ENCODE measurements at regions not wholly inside any gene's neighbourhood (a gene's known extent, or its start where the extent isn't known, plus 50 kb on each side); places are given as distances from the start of the nearest gene placed in this dataset.

DNA sequence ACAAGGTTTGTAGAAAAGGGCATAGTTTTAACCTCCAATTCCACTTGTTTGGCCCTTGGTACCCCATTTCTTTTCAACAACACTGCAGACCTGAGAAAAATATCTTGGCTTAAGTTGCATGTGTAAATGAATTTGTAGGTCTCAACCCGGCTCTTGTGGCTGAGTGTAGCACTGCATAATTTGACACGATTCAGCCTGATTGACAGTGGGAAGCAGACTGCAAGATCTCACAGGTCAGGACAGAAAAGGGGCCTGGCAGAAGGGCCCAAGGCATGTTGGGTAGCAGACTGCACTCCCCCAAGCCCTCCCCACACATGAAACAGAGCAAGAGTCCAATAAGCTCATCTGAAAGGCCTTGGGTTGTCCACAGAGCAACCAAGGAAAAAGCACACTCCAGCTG, 169.7 kb upstream of the SMARCA2 start:
- Histone ChIP-seq H3K4me3 (ENCODE audit: low read depth in 2 of 2, low read length in 1 of 2) (no peak overlapping the region), H3K9ac (no peak overlapping the region), H3K27me3 (ENCODE audit: insufficient read depth) (no peaks in the 10 kb centered on the region), H3K9me2 (no peaks in the 10 kb centered on the region), H3K79me2 (ENCODE audit: insufficient read depth) (no peaks in the 10 kb centered on the region), H3K4me1 (ENCODE audit: control insufficient read depth in 1 of 2, insufficient read depth in 2 of 2, low read depth in 1 of 2, low read length in 1 of 2) (no peaks in the 10 kb centered on the region), H2AFZ (ENCODE audit: low read depth) (no peak overlapping the region), H3K4me2 (no peak overlapping the region), H3K9me3 (no peaks in the 10 kb centered on the region), H3K36me3 (replicated peaks in 1 of 2; ENCODE audit: control insufficient read depth in 1 of 2, insufficient read depth in 2 of 2, low read length in 1 of 2) (no peaks in the 10 kb centered on the region), H3K27ac (ENCODE audit: low read depth in 2 of 2, low read length in 1 of 2) (no peak overlapping the region), H4K20me1 (ENCODE audit: insufficient read depth) (no peaks in the 10 kb centered on the region), H3F3A (replicated peaks; ENCODE audit: insufficient read depth) (no peaks in the 10 kb centered on the region)
- WGBS (ENCODE audit: low lambda C conversion rate), result 6% methylated on average over 2 of the region's 2 CpGs
- no peak for DNase-seq
- CTCF ChIA-PET, result no interaction called here
- TF ChIP-seq, protein P1, sequence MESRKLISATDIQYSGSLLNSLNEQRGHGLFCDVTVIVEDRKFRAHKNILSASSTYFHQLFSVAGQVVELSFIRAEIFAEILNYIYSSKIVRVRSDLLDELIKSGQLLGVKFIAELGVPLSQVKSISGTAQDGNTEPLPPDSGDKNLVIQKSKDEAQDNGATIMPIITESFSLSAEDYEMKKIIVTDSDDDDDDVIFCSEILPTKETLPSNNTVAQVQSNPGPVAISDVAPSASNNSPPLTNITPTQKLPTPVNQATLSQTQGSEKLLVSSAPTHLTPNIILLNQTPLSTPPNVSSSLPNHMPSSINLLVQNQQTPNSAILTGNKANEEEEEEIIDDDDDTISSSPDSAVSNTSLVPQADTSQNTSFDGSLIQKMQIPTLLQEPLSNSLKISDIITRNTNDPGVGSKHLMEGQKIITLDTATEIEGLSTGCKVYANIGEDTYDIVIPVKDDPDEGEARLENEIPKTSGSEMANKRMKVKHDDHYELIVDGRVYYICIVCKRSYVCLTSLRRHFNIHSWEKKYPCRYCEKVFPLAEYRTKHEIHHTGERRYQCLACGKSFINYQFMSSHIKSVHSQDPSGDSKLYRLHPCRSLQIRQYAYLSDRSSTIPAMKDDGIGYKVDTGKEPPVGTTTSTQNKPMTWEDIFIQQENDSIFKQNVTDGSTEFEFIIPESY (IDR thresholded peaks at IDR 0.05; ENCODE audit: borderline replicate concordance, low read depth), result no peak
- no peak for TF ChIP-seq FOXM1 (IDR thresholded peaks at IDR 0.05; ENCODE audit: low read depth)
- no peak for TF ChIP-seq RCOR1 (IDR thresholded peaks at IDR 0.05; ENCODE audit: low read length)
- TF ChIP-seq NRF1 (IDR thresholded peaks at IDR 0.05; ENCODE audit: low read depth, low read length), result no peak
- TF ChIP-seq, protein P2, sequence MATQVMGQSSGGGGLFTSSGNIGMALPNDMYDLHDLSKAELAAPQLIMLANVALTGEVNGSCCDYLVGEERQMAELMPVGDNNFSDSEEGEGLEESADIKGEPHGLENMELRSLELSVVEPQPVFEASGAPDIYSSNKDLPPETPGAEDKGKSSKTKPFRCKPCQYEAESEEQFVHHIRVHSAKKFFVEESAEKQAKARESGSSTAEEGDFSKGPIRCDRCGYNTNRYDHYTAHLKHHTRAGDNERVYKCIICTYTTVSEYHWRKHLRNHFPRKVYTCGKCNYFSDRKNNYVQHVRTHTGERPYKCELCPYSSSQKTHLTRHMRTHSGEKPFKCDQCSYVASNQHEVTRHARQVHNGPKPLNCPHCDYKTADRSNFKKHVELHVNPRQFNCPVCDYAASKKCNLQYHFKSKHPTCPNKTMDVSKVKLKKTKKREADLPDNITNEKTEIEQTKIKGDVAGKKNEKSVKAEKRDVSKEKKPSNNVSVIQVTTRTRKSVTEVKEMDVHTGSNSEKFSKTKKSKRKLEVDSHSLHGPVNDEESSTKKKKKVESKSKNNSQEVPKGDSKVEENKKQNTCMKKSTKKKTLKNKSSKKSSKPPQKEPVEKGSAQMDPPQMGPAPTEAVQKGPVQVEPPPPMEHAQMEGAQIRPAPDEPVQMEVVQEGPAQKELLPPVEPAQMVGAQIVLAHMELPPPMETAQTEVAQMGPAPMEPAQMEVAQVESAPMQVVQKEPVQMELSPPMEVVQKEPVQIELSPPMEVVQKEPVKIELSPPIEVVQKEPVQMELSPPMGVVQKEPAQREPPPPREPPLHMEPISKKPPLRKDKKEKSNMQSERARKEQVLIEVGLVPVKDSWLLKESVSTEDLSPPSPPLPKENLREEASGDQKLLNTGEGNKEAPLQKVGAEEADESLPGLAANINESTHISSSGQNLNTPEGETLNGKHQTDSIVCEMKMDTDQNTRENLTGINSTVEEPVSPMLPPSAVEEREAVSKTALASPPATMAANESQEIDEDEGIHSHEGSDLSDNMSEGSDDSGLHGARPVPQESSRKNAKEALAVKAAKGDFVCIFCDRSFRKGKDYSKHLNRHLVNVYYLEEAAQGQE (IDR thresholded peaks at IDR 0.05; ENCODE audit: low read depth, low read length), result no peak
- no peak for TF ChIP-seq RAD21 (IDR thresholded peaks at IDR 0.05; ENCODE audit: low read length)
- TF ChIP-seq FOXJ3 (CRISPR knock-in tag; IDR thresholded peaks at IDR 0.05), result no peak
- POLR2A ChIA-PET, result no interaction called here

DNA sequence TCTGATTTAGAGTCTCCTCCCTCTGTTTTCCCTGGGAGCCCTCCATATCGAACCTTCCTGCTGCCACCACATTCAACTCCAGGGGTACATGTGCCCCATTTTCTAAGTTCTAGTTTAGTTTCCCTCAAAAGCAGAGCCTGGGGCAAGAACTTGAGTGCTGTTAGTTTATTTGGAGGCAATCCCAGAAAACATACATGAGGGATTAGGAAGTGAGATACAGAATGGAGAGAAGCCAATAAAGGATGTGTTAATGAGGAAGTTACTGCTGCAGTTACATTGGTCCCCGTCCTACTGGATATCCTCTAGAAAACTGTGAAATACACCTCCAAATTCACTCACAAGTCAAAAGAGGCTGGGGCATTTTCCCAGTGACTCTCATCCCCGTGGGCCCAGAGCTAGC, 159.4 kb upstream of the SMARCA2 start:
- H4K20me1 ChIP-seq (ENCODE audit: insufficient read depth), result no peaks in the 10 kb centered on the region
- H3K9ac ChIP-seq, result no peak overlapping the region
- H3K4me3 ChIP-seq (ENCODE audit: low read depth in 2 of 2, low read length in 1 of 2), result no peak overlapping the region
- no peak for TF ChIP-seq TEAD4 (IDR thresholded peaks at IDR 0.05; ENCODE audit: borderline replicate concordance, insufficient read depth)
- no peak for TF ChIP-seq RFX5 (IDR thresholded peaks at IDR 0.05; ENCODE audit: low read length)
- TF ChIP-seq TCF12 (IDR thresholded peaks at IDR 0.05), result no peak
- no peak for TF ChIP-seq MXI1 (IDR thresholded peaks at IDR 0.05; ENCODE audit: low read depth, low read length)
- TF ChIP-seq POLR2AphosphoS5 (IDR thresholded peaks at IDR 0.05; ENCODE audit: low read depth, low read length), result no peak
- TF ChIP-seq, protein P3, sequence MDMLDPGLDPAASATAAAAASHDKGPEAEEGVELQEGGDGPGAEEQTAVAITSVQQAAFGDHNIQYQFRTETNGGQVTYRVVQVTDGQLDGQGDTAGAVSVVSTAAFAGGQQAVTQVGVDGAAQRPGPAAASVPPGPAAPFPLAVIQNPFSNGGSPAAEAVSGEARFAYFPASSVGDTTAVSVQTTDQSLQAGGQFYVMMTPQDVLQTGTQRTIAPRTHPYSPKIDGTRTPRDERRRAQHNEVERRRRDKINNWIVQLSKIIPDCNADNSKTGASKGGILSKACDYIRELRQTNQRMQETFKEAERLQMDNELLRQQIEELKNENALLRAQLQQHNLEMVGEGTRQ (IDR thresholded peaks at IDR 0.05; ENCODE audit: borderline replicate concordance, low read depth, low read length), result no peak
- no peak for TF ChIP-seq CHD2 (IDR thresholded peaks at IDR 0.05; ENCODE audit: low read length, partially characterized antibody)
- TF ChIP-seq ELF1 (IDR thresholded peaks at IDR 0.05), result no peak
- TF ChIP-seq, protein P4, sequence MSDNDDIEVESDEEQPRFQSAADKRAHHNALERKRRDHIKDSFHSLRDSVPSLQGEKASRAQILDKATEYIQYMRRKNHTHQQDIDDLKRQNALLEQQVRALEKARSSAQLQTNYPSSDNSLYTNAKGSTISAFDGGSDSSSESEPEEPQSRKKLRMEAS (IDR thresholded peaks at IDR 0.05; ENCODE audit: low read depth), result no peak
- no peak for TF ChIP-seq MEF2A (IDR thresholded peaks at IDR 0.05; ENCODE audit: borderline replicate concordance, low read depth)
- TF ChIP-seq, protein P5, sequence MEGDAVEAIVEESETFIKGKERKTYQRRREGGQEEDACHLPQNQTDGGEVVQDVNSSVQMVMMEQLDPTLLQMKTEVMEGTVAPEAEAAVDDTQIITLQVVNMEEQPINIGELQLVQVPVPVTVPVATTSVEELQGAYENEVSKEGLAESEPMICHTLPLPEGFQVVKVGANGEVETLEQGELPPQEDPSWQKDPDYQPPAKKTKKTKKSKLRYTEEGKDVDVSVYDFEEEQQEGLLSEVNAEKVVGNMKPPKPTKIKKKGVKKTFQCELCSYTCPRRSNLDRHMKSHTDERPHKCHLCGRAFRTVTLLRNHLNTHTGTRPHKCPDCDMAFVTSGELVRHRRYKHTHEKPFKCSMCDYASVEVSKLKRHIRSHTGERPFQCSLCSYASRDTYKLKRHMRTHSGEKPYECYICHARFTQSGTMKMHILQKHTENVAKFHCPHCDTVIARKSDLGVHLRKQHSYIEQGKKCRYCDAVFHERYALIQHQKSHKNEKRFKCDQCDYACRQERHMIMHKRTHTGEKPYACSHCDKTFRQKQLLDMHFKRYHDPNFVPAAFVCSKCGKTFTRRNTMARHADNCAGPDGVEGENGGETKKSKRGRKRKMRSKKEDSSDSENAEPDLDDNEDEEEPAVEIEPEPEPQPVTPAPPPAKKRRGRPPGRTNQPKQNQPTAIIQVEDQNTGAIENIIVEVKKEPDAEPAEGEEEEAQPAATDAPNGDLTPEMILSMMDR (IDR thresholded peaks at IDR 0.05), result no peak
- TF ChIP-seq GABPA (IDR thresholded peaks at IDR 0.05; ENCODE audit: low read depth), result no peak
- TF ChIP-seq FOXJ3 (CRISPR knock-in tag; IDR thresholded peaks at IDR 0.05), result no peak
- no peak for TF ChIP-seq RCOR1 (IDR thresholded peaks at IDR 0.05; ENCODE audit: low read length)
- TF ChIP-seq RXRA (IDR thresholded peaks at IDR 0.05; ENCODE audit: borderline replicate concordance, low read depth), result no peak
- TF ChIP-seq NFIC (IDR thresholded peaks at IDR 0.05; ENCODE audit: borderline replicate concordance), result no peak
- no peak for TF ChIP-seq TAF1 (IDR thresholded peaks at IDR 0.05; ENCODE audit: borderline replicate concordance, low read depth, low read length)
- no peak overlapping the region for H3K27ac ChIP-seq (ENCODE audit: low read depth in 2 of 2, low read length in 1 of 2)
- no peaks in the 10 kb centered on the region for H3K79me2 ChIP-seq (ENCODE audit: insufficient read depth)
- H3K4me1 ChIP-seq (ENCODE audit: control insufficient read depth in 1 of 2, insufficient read depth in 2 of 2, low read depth in 1 of 2, low read length in 1 of 2), result no peaks in the 10 kb centered on the region
- H2AFZ ChIP-seq (ENCODE audit: low read depth), result no peak overlapping the region
- H3K9me2 ChIP-seq, result no peaks in the 10 kb centered on the region
- H3K9me3 ChIP-seq, result no peaks in the 10 kb centered on the region
- 0% methylated on average over 3 of the region's 3 CpGs for WGBS (ENCODE audit: low lambda C conversion rate)
- no peak for DNase-seq
- no peaks in the 10 kb centered on the region for H3K36me3 ChIP-seq (replicated peaks in 1 of 2; ENCODE audit: control insufficient read depth in 1 of 2, insufficient read depth in 2 of 2, low read length in 1 of 2)
- ChIA-PET CTCF (no interaction called here), POLR2A (no interaction called here)
- H3F3A ChIP-seq (replicated peaks; ENCODE audit: insufficient read depth), result no peaks in the 10 kb centered on the region
- no peak overlapping the region for H3K4me2 ChIP-seq
- no peaks in the 10 kb centered on the region for H3K27me3 ChIP-seq (ENCODE audit: insufficient read depth)
